ENCODE measurements at regions not wholly inside any gene's neighbourhood (a gene's known extent, or its start where the extent isn't known, plus 50 kb on each side); places are given as distances from the start of the nearest gene placed in this dataset.

- no peak for FAIRE-seq
- DNase-seq (ENCODE audit: low spot score): no peak
Measured at GRCh38 chr4:137209240-137209639, 323.1 kb downstream of the PCDH18 start.

DNA sequence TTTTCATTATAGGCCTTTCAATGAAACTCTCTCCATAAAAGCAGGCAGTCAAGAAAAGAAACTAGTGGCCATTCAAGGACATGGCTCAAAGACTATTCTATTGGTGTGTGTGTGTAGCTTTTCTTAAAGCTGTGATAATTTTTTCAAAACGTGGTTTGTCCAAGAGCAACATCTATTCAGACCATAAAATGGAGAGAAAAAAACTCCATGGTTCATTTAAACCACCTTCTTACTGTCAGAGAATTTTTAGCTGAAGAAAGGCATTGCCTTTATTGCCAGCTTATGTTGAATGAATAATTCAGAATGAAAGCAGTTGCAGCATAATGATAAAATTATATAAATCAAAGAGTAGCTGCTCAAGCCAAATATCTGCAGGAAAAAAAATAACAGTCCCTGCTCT lies 325.5 kb downstream of the PCDH18 start:
- DNase-seq (ENCODE audit: low spot score): no peak
- FAIRE-seq: no peak

DNA sequence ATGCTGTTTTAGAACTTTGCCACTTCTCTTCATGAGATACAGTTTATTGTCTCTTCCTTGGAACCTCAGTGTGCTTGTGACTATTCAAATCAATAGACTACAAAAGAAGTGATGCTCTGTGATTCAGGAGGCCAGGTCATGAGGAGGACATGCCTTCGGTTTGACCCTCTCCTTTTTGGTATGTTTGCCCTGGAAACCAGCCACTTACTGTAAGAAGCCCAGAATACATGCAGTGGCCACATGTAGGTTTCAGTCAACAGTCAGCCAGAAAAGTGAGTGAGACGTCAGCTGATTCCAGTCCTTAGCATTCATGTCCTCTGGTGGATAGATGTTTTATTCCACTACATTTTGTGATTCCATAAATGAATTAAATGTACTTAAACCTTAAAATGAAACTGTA lies 328.7 kb downstream of the PCDH18 start:
- DNase-seq (ENCODE audit: low spot score) (no peak), FAIRE-seq (no peak)

DNA sequence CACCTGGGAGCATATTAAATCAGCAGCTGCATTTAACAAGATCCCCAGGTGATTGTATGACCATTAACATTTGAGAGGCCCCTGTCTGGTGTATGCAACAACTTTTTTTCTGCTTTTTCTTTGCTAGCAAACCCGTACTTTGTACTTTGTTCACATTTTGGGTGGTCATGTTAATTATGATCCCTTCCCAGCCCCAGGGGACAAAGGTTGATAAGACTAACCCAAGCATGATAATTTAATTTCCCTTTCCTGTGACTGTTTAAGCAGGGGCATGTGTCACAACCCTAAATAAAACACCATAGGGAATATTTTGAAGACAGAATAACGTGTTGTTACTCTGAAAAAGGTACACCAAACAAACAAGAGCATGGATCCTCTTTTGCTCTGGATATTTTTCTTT lies 332.0 kb downstream of the PCDH18 start:
- FAIRE-seq: no peak
- no peak for DNase-seq (ENCODE audit: low spot score)

- FAIRE-seq: no peak
- DNase-seq (ENCODE audit: low spot score): no peak
Measured at GRCh38 chr4:137198791-137199190, 333.5 kb downstream of the PCDH18 start.

DNA sequence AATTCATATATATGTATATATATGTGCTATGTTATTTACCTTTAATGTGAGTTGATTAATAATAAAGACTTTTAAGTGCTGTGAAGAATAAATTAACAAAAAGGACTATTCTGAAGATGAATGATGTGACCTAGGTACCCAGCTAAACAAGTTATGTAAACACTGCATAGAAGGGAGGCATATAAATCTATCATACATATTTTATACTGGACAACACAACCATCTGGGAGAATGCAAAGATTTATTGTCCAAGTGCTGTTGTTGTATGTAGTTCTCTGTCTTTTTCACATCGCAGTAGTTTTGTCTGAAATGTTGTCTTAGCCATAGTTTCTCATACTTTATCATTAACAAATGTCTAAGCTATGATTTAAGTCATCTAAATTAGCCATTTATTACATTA lies 337.6 kb downstream of the PCDH18 start:
- no peak for FAIRE-seq

GRCh38 chr4:137193564-137193963 lies 338.7 kb downstream of the PCDH18 start:
- no peak for FAIRE-seq

More for the DNA sequence above, 337.6 kb downstream of the PCDH18 start:
- DNase-seq (ENCODE audit: low spot score): no peak

GRCh38 chr4:137181293-137181899 lies 350.9 kb downstream of the PCDH18 start:
- DNase-seq (ENCODE audit: low spot score) (no peak), FAIRE-seq (no peak)

More at GRCh38 chr4:137193564-137193963, 338.7 kb downstream of the PCDH18 start:
- DNase-seq (ENCODE audit: low spot score): no peak

GRCh38 chr4:137180349-137180748 lies 351.9 kb downstream of the PCDH18 start:
- FAIRE-seq (no peak), DNase-seq (ENCODE audit: low spot score) (no peak)

GRCh38 chr4:137156807-137157206 lies 375.5 kb downstream of the PCDH18 start:
- no peak for DNase-seq (ENCODE audit: low spot score)
- no peak for FAIRE-seq

DNA sequence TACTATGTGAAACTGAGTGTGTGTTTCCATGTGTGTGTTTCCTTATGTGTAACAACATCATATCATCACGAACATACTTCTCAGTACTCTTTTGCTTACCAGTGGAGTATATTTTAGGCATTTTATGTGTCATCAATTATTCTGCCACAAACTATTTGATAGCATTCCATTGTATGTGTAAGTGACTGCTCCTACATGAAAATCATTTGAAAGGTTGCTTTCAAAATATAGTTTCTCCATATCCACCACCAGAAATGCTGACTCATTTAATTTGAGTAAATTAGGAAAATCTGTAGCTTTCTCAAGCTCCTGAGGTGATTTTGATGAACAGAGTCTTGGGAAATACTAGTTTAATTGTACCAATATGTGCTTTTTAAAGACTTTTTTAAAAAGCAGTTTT lies 376.2 kb downstream of the PCDH18 start:
- DNase-seq (ENCODE audit: low spot score): peak; percentile 1
- FAIRE-seq: no peak

- DNase-seq (ENCODE audit: low spot score) (no peak), FAIRE-seq (no peak)
Measured at GRCh38 chr4:137131201-137131600, 401.1 kb downstream of the PCDH18 start.

DNA sequence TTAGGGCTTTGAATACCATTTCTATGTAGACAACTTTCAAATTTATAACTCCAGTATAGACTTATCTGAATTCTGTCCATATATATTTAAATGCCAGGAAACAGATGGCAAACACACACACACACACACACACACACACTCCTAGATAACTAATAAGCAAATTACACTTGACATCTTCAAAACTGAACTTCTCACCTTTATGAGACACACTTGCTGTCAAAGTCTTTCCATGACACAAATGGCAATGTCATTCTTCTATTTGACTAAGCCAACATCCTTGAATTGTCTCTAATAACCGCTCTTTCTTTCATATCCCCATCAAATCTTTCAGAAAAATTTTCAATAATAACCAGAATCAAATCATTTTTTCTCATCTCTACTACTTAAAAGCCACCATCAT lies 402.4 kb downstream of the PCDH18 start:
- DNase-seq (ENCODE audit: low spot score) (no peak), FAIRE-seq (no peak)

GRCh38 chr4:137129441-137129840 lies 402.9 kb downstream of the PCDH18 start:
- FAIRE-seq: no peak

DNA sequence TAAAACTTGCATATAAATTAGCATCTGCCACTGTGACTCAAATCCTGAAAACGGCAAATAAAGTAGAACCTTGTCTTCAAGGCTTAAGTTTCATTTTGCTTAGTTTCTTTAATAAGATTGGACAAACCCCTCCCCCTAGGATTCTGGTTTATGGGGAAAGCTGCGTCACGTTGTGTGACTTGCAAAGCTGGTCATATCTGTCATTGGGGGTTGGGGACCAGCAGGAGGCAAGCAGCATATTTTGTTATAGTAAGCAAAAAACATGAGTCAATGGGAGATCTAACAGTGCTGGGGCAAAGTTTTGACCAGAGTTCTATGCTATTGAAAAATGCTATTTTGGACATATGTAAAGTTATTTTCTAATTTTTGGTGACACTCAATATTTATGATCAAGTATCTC lies 407.3 kb downstream of the PCDH18 start:
- DNase-seq (ENCODE audit: low spot score): no peak

More at GRCh38 chr4:137129441-137129840, 402.9 kb downstream of the PCDH18 start:
- DNase-seq (ENCODE audit: low spot score): no peak

GRCh38 chr4:137124278-137124932 lies 407.9 kb downstream of the PCDH18 start:
- peak; percentile 14 for DNase-seq (ENCODE audit: low spot score)
- FAIRE-seq: no peak

More for the DNA sequence above, 407.3 kb downstream of the PCDH18 start:
- no peak for FAIRE-seq

DNA sequence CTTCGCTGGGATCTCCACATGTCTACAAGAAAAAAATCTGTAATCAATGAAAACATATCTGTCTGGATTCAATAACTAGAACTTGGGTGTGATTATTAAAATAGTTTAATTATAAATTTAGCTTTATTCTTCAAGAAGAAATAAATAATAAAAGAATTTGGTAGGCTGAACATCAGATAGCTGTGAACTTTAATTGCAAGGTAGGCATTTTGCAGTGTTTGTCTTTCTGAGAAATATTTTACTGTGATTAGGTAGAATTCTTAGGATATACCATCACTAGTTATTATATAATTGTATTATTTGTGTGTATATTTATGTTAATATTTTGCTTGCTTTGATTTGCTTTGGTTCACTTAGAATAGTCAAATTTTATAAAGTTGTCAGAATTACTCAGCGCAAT lies 409.4 kb downstream of the PCDH18 start:
- DNase-seq (ENCODE audit: low spot score) (no peak), FAIRE-seq (no peak)

DNA sequence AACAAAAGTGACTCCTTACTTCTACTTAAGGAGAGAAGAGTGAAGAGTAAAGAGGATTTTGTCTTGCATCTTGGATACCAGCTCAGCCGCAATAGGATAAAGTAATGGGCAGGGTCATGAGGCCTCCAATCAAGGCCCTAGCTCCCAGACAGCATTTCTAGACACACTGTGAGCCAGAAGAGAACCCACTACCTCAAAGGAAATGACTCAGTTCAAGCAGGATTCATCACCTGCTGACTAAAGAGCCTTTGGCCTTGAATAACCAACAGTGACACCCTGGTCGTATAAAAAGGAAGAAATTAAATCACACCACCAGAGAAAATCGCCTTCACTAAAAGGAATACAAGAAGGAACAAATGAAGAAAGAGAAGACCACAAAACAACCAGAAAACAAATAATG lies 416.1 kb downstream of the PCDH18 start:
- no peak for DNase-seq (ENCODE audit: low spot score)
- FAIRE-seq: no peak

GRCh38 chr4:137106733-137107132 lies 425.6 kb downstream of the PCDH18 start:
- DNase-seq (ENCODE audit: low spot score): no peak

GRCh38 chr4:137106287-137106686 lies 426.0 kb downstream of the PCDH18 start:
- no peak for DNase-seq (ENCODE audit: low spot score)
- FAIRE-seq: no peak

More at GRCh38 chr4:137106733-137107132, 425.6 kb downstream of the PCDH18 start:
- no peak for FAIRE-seq

GRCh38 chr4:137090951-137091350 lies 441.3 kb downstream of the PCDH18 start:
- DNase-seq (ENCODE audit: low spot score) (no peak), FAIRE-seq (no peak)

DNA sequence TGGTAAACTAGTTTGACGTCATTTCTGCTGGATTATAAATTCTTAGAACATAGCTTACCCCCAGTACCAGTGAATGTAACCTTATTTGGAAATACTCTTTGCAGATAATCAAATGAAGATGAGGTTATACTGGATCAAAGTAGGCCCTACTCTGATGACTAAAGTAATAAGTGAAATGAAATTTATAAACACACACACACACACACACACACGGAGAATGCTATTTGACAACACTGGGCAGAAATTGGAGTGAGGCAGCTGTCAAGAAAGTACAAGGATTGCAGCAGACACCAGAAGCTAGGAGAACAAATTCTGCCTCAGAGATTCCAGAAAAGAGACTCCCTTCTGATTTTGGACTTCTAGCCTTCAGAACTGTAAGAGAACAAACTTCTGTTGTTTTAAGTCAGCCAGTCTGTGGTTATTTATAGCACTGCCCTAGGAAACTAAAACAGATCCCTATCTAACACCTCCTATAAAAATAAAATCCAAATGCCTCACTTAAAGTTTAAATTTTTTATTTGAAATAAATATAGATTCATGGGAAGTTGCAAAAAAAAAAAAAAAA lies 448.6 kb downstream of the PCDH18 start:
- no peak for FAIRE-seq
- no peak for DNase-seq (ENCODE audit: low spot score)

DNA sequence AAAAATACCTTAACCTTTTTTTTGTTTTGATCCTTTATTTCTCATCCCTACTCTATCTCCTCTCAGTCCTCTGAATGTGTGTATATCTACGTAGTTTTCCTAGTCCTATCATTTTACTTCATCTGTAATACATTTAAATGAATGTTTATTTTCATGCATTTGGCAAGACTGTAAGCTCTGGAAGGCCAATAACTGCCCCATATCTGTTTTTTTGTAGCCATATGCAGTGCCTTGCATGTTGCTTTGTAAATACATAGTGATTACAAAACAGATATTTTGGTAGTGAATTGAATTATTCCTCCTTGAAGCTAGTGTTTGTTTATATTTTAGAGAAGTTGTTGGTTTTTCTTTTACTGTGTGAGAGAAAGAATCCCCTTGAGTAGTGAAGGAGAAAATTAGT lies 450.2 kb downstream of the PCDH18 start:
- FAIRE-seq: no peak
- no peak for DNase-seq (ENCODE audit: low spot score)

Data from urothelium cell line (cell line).